GM18873 (cell line): ENCODE measurements at regions not wholly inside any gene's neighbourhood (a gene's known extent, or its start where the extent isn't known, plus 50 kb on each side); places are given as distances from the start of the nearest gene placed in this dataset.

Source experiments
- ATAC-seq: cut with Tn5 transposase; IDR thresholded peaks from one replicate; pipeline ENCODE4 v1.9.1; 2021; ENCODE audit warnings: mild to moderate bottlenecking, moderate library complexity, moderate number of reproducible peaks; ENCODE audit not compliant: unreplicated experiment, low FRiP score

DNA sequence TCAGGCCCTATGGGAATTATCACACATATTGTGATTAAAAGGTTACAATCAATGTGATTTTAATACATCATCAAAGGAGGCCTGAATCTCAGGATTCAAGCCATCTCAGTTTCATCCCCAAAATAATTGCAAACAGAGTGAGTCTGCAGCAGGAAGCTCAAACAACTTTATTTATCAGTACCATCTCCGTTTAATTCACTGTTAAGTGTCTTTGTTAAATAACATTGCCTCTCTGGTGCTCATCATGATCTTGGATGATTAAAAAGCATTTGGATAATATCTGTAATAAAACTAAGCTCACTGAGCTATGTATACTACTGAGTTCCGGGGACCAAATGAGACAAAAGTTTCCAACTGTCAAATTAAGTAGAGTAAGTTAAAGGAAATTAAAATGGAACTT lies 817.8 kb upstream of the CNTNAP5 start:
- ATAC-seq: no peak

DNA sequence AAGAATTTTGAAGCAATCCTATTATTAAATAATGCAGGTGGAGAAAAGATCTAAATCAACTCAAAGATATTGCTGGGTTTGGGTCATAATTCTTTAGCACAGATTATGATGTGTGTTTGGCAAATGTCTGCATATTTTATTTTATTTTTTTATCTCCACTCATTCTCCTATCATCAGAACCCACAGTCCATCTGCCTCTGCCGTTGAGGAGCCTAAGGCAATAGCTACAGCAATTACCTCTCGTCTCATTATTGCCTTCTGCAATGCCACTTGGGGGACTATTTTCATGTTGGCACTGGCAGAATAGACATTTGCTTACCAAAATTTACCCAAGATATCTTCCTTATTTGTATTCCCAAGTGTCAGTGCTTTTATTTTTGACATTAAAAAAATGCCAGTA lies 815.9 kb upstream of the CNTNAP5 start:
- no peak for ATAC-seq

DNA sequence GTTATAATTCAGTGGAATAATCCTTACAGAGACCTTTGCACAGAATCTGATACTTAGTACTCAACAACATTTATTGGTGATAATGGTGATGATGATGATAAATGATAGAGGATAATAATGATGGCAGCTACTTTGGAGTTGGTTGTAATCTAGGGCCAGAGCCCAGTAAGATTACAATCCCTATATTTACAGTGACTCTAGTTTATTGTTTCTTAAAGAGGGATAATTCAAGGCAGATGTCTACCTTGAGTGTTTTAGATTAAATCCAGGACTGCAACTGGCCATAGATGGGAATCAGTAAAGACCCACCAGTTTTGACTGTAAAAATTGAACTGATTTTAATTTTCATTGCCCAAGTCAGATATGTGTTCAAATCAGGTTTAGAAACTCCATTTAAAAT lies 813.9 kb upstream of the CNTNAP5 start:
- ATAC-seq: no peak

DNA sequence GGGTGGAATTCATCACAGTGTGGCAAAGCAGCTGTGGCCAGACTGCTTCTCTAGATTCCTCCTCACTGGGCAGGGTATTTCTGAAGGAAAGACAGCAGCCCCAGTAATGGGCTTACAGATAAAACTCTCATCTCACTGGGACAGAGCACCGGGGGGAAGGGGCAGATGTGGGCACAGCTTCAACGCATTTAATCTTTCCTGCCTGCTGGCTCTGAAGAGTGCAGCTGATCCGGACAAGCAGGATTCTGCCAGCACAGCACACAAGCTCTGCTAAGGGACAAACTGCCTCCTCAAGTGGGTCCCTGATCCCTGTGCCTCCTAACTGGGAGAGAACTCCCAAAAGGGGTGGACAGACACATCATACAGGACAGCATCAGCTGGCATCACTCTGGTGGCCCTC lies 779.9 kb upstream of the CNTNAP5 start:
- ATAC-seq: no peak

DNA sequence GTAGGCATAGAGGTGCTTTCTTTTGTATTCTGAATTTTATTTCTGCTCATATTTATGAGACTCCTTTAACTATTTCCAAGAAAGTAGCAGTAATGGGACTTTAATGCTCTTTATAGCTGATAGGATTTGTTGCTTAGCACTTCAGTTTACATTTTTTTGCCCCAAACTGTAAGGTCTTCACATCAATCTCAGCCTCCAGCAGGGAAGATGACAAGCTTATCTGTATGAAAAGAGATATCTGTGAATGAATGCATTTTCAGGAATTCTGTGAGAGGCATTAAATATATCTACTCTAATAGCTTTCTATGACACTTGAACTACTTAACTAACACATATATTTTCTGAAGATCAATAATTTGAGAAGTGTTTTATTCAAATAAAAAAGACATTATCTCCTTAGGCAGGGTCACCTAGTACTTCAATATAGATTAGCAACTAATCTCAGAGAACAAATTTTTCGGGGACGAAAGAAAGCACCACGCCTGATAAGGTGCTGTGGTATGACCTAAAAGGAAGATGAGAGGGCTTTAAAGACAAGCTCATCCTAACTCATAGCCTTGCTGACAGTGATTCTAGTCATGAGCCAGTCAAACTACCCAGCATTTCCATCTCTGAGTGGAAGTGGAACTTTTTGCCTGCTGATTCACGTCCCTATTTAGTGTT lies 766.1 kb upstream of the CNTNAP5 start:
- no peak for ATAC-seq

DNA sequence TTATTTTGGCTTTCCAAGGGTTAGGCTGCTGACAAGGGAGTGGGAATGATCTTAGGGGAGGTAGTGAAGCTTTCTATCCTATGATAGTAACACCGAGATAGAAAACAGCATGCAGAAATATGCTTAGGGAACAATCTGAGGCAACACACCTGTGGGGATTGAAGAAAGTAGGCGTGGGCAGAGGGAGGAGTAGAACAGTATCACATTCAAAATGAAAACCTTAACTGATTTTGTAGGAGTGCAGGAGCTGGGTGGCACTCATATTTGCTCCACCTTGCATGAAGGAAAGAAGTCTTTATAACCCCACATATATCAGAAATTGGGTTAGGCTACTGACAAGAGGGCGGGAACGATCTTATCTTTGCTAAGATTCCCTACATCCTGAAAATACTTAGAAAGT lies 762.2 kb upstream of the CNTNAP5 start:
- no peak for ATAC-seq

DNA sequence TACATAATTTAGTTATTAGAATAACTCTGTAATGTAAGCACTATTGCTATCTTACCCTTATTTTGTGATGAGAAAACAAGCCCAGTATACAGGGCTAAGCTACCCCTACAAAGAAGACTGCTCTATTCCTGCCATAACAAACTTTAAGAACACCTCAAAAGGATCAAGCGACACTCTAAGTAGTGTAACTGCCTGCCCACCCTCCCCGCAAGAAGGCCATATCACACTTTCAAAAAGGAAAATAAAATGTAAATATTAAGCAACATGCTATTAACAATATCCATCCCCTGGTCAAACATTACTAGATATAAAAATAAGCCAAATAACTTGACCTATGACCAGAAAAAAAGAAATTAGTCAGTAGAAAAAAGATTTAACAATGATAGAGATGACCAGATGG lies 741.7 kb upstream of the CNTNAP5 start:
- no peak for ATAC-seq

DNA sequence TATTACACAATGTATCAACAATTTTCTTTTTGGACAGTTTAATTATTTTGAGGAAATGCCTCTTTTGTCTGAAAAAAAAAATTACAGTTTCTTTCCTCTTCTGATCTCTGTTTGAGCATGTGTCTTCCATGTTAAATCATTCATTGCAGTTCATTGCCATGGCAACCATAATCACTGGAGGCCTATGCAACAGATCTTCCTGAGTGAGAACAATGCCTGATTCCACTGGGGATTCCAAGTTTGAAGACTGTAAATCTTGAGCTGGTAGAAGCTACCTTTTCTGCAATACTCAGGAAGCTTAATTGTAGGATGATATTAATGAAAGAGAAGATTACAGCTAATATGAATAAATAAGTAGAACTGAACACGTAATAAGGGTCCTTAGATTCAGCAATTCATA lies 721.4 kb upstream of the CNTNAP5 start:
- no peak for ATAC-seq
